ENCODE measurements at regions not wholly inside any gene's neighbourhood (a gene's known extent, or its start where the extent isn't known, plus 50 kb on each side); places are given as distances from the start of the nearest gene placed in this dataset.

GRCh38 chr12:118689793-118690192, 291.5 kb upstream of the SRRM4 start:
- no peak for TF ChIP-seq CTCF (IDR thresholded peaks at IDR 0.05; ENCODE audit: low read depth, low read length)
- H3K4me3 ChIP-seq (ENCODE audit: low read depth, low read length): no peak overlapping the region
- no peak for DNase-seq (ENCODE audit: low read depth, low spot score)
- in situ Hi-C loops (cut with HindIII; ENCODE audit: low sequenced_read_pairs): no loop called here

GRCh38 chr12:118690506-118690905, 290.8 kb upstream of the SRRM4 start:
- H3K4me3 ChIP-seq (ENCODE audit: low read depth, low read length): no peak overlapping the region
- no peak for TF ChIP-seq CTCF (IDR thresholded peaks at IDR 0.05; ENCODE audit: low read depth, low read length)
- DNase-seq (ENCODE audit: low read depth, low spot score): no peak
- in situ Hi-C loops (cut with HindIII; ENCODE audit: low sequenced_read_pairs): no loop called here

- in situ Hi-C loops (cut with HindIII; ENCODE audit: low sequenced_read_pairs): no loop called here
- DNase-seq (ENCODE audit: low read depth, low spot score): no peak
- H3K4me3 ChIP-seq (ENCODE audit: low read depth, low read length): no peak overlapping the region
- TF ChIP-seq CTCF (IDR thresholded peaks at IDR 0.05; ENCODE audit: low read depth, low read length): no peak
These were observed 287.1 kb upstream of the SRRM4 start for GRCh38 chr12:118694128-118694775.

GRCh38 chr12:118704527-118705241, 276.7 kb upstream of the SRRM4 start:
- in situ Hi-C loops (cut with HindIII; ENCODE audit: low sequenced_read_pairs): no loop called here
- no peak overlapping the region for H3K4me3 ChIP-seq (ENCODE audit: low read depth, low read length)
- no peak for DNase-seq (ENCODE audit: low read depth, low spot score)
- TF ChIP-seq CTCF (IDR thresholded peaks at IDR 0.05; ENCODE audit: low read depth, low read length): no peak

- DNase-seq (ENCODE audit: low read depth, low spot score): no peak
- in situ Hi-C loops (cut with HindIII; ENCODE audit: low sequenced_read_pairs): no loop called here
- no peak overlapping the region for H3K4me3 ChIP-seq (ENCODE audit: low read depth, low read length)
- TF ChIP-seq CTCF (IDR thresholded peaks at IDR 0.05; ENCODE audit: low read depth, low read length): no peak
These were observed 274.9 kb upstream of the SRRM4 start for GRCh38 chr12:118706437-118706836.

- in situ Hi-C loops (cut with HindIII; ENCODE audit: low sequenced_read_pairs): no loop called here
- no peak for TF ChIP-seq CTCF (IDR thresholded peaks at IDR 0.05; ENCODE audit: low read depth, low read length)
- no peak for DNase-seq (ENCODE audit: low read depth, low spot score)
- H3K4me3 ChIP-seq (ENCODE audit: low read depth, low read length): no peak overlapping the region
These were observed 271.4 kb upstream of the SRRM4 start for GRCh38 chr12:118709946-118710345.

All from astrocyte of the spinal cord (primary cell).